NCI-H1105 (cell line): ENCODE measurements at regions not wholly inside any gene's neighbourhood (a gene's known extent, or its start where the extent isn't known, plus 50 kb on each side); places are given as distances from the start of the nearest gene placed in this dataset.
A peak's percentile ranks its signal among the peaks of the same experiment; 100 is the strongest.
"Not testable (repeated sequence)": the region's sequence is repeated elsewhere in the genome, so short reads cannot be mapped to it uniquely, and the experiment has no call there.

Experiments
- DNase-seq: peaks from one replicate; lab custom pipeline; 2025; lab: John Stamatoyannopoulos, UW

DNA sequence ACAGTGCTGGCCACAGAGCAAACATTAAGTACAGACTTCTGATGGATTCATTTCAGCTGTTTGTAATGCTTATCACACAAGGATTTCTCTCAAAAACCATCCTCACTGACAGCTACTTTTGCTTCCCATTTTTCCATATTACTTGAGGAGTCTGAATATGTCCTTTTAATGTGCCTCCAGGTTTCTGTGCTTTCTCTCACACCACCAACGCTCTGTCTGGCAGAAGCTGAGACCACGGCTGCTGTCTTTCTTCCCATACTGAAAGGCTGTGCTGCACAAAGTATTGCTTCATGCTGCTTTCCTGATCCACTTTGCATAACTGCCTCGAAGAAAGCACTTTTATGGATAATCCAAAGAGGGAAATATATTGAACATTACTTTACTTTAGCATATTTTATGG is 312.1 kb upstream of the ZEB2 start:
- no peak for DNase-seq

DNA sequence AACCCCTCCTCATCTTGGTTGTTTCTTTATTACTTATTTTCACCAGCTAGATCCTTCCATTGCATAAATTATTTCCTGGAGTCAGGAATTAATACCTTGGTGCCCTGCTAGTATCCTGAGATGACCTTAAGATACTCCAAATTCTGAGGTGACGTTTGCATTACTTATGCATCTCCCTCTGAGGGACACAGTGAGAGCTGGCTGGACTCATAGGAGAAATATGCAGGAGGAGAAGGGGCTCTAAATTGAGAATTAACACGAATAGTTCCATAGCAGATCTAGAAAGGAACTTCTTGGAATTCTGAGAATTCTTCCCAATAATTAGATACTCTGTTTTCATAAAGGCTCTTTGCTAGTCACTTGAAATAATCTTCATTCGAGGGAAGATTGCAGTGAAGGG is 310.6 kb upstream of the ZEB2 start:
- DNase-seq: no peak

DNA sequence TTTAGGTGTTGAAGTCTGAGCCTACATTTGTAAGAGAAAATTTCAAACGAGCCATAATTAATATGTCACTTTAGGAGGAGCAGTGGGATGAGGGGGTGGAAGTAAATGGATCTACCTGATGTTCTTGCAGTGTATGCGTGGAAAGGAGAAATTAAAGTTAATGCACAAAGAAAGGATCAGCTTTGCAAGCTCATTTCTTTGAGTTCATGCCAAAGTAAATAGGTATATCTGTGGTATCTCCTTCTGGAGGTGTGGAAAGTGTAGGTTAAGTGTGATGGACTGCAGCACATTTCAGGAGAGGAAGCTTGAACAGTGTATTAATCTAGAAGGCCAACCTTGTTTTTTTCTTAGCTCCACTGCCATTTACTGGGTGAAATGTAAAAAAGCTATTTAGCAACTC is 307.5 kb upstream of the ZEB2 start:
- no peak for DNase-seq

DNA sequence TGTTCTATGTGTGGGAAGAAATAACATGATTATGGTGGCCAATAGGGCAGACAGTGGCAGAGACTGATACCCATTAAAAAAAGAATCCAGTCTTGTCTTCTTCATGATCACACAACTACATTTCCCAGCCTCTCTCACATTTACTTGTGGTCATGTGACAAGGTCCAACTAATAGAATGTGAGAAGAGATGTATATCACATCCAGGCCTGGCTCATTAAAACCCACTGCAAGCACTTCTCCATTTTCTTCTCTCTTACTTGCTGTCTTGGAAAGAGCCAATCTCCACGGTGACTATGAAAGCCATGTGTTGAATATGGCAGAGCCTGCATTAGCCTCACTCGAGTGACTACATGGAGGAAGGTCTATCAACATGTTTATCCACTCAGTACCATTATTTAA is 306.2 kb upstream of the ZEB2 start:
- DNase-seq: no peak

DNA sequence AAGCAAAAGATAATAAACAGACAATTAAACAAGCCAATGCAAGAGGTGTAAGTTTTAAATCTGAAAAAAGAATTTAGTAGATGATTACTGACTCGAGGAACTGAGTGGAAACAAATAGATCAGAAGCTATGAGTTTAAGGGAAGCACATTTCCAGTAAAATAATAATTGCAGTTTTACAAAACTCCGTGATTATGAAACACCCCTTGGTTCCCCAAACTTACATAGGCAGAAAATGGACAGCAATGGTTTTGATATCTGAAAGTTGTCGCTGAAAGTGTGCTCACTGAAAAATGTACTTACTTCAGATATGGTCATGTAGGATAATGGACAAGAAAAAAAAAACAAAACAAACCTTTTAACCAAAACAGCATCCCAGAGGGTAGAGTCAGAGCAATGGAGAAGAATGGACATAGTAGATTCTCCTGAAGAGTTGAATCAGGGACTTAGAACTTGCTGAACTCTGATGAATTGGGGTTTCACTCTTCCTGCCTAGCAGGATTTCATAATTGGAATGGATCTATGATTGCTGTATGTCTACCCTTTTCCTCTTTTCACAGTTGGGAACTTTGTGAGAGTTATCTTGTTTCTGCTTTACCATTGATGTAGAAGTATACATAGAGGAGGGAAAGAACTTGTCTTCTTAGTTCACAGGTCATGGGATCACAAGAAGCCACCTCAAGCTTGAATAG is 305.6 kb upstream of the ZEB2 start:
- DNase-seq: no peak

DNA sequence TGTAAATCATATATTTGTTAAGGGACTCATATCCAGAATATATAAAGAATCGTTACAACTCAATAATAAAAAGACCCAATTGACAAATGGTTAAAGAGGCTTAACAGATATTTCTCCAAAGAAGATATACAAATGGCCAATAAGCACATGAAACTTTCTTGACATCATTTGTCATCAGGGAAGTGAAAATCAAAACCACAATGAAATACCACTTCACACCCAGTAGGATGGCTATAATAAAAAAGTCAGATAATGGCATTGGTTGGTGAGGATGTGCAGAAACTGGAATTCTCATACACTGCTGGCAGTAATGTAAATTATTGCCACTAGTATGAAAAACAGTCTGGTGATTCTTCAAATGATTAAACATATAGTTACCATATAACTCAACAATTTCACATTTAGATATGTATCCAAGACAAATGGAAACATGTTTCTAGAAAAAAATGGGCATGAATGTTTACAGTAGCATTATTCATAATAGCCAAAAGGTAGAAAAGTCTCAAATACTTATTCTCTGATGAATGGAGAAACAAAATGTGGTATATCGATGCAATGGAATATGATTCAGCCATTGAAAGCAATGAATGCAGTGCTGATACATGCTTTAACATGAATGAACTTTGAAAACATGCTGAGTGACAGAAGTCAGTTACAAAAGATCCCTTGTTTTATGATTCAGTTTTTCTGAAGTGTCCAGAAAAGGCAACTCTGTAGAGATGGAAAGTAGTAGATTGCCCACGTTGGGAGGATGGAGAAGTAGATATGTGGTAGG is 304.6 kb upstream of the ZEB2 start:
- no peak for DNase-seq

DNA sequence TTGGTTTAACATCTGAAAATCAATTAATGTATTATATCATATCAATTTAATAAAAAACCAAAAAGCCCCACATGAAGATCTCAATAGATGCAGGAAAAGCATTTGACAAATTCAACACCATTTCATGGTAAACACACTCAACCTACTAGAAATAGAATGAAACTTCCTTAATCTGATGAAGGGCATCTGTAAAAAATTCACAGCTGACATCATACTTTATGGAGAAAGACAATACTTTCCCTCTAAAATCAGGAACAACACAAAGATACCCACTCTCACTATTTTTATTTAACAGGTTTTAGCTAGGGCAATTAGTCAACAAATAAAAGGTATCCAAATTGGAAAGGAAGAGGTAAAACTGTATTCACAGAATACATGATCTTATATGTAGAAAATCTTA is 303.0 kb upstream of the ZEB2 start:
- DNase-seq: no peak

DNA sequence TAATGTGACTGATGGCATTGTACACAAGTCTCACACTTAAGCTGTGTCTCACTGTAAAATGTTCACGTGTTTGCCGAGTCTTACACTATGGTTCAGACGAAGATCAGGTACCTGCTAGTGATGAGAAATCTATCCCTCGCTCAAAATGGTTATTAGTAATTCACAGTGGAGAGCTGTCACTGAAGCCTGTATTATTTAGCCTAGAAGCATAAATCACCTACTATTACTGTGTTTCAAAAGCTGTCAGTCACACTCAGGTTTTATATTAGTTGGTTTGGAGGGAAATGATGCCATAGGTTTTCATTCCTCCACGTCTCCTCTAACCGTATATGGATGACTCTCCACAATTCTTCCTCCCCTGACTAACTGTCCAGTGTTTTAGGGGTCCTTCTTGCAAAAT is 292.4 kb upstream of the ZEB2 start:
- no peak for DNase-seq

DNA sequence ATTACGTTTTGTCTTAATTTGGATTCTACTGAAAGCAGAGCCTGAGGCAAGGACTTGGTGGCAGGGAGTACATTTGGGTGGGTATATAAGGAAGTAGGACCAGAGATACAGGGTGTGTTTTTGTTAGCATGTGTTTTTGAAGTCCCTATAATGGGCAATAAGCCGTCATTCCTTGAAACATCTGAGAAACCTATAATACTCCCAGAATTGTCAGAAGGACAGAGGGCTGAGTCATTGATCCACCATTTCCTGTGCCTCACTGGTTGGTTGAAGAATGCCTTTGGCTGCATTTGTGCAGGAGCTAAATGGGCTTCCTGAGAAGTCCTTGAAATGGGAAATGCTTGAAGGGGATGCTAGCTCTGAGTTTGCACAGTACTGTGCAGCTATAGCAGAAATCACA is 281.8 kb upstream of the ZEB2 start:
- DNase-seq: no peak

DNA sequence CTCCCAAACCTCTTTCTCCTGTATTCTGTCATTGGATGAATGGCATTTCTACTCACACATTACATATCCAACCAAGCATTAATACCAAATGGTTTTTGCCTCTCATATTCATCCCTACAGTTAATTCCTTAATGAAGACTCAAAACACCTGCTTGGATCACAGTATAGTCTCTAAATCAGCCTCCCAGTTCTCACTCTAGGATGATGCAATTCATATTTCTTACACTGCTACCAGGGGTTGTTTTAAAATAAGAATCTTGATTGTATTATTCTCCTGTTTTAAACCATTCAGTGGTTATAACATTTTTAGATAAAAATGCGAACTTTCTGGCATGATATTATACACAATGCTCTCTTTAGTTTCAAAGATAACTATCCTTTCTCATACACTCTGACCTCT is 281.4 kb upstream of the ZEB2 start:
- DNase-seq: no peak

DNA sequence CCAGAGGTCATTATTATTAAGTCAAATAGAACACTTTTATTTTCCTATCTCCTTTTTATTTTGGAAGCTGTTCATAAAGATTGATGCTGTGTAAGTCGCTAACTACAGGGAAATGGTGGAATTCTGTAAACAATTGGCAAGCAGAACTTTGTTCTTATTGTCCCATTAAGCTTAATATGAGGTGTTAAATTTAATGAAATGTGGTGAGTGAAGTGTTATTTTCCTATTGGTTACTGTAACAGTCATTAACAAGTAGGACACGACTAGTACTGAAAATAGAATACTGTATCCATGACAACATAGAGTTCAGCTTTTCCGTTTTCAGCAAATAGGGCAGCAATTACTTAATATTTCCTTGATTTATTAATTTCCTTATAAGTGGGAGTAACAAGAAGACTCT is 279.1 kb upstream of the ZEB2 start:
- DNase-seq: no peak

DNA sequence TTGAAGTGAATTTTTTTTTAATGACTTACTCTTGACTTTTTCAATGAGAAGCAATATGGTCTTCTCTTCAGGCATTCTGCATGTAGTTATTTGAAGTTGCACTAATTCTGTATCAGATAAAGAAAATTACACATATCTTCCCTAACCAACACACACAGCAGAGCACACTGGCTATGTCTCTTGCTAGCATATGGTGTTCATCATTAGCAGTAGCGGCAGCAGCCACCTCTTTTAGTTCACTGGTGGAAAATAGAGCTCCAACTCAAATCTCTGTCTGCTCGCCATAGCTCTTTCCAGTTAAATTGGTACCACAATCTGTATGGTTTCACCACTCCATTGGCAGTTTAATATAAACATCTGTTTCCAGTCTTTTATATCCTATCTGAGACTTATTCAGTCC is 278.1 kb upstream of the ZEB2 start:
- DNase-seq: no peak

DNA sequence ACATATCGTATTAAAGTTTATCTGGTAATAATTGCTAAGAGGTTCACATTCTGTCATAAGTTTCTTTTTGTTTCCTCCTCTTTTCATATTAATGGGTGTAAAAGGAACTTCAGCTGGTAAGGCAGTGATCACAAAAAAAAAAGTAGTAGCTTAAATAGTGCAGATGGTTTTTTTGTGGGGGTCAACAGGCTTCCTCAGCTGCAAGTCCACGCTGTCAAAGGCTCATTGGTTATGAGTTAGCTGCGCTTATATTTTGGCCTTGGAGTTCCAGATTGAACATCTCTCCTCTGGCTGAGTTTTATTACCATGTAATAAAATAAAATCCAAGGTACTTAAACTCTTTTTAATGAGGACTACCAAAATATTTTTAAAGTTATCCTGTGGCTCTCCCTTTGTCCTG is 277.0 kb upstream of the ZEB2 start:
- no peak for DNase-seq

DNA sequence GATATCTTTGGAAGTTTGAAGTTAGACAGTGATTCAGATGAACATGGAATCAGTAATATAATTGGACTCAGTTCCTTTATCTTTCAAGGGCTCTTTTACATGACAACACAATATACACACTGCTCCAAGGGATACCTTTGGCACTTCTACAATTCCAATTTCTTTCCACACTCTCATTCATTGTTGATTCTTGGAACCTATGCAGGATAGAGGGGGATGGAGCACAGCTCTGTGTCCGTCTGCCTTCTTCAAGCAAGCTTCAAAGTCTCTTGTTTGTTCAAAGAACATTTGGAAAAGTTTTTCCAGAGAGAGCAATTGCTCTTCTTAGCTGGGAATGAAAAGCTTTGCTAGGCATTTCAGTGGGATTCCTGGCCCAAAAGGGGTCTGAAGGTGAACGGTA is 276.2 kb upstream of the ZEB2 start:
- no peak for DNase-seq

DNA sequence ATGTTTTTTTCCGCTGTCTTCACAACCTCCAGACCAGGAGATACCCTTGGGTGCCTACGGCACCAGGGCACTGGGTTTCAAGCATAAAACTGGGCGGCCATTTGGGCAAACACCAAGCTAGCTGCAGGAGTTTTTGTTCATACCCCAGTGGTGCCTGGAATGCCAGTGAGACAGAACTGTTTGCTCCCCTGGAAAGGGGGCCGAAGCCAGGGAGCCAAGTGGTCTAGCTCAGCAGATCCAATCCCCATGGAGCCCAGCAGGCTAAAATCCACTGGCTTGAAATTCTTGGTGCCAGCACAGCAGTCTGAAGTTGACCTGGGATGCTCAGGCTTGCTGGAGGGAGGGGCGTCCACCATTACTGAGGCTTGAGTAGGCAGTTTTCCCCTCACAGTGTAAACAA is 265.3 kb upstream of the ZEB2 start:
- DNase-seq: no peak

DNA sequence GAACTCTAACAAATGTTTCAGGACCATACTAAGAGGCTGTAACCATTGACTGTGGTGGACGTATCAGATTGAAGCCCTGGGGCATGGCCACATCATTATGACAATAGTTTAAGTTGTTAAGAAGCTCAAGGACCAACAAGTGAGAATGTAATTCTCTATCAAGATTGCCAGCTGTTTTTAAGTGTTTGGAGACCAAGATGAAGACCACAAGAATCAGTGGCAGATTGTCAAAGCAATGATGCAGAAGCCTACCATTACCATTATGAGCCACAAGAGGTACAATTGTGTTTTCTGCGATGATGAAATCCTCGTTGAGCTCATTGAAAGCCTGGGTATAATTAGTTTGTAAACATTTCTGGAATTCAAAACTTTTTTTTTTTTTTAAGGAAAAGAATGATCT is 261.1 kb upstream of the ZEB2 start:
- peak; percentile 13 for DNase-seq

DNA sequence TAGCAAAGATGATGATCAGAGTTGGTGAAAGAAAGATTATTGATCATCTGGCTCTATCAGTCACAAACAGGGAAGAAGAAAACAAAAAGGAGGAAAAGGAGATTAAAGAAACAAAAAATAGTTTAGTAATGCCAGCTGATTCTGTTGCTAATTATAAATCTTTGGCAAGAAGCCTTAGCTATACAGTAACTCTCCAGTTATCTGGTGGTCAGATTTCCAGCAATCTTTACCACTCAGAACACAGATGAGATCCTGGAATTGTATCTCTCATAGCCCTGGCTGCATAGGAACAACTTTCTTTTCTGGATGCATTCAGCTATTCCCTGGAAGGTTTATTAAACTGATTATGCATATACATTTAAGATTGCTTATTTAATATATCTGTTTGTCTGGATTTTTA is 256.8 kb upstream of the ZEB2 start:
- DNase-seq: no peak

DNA sequence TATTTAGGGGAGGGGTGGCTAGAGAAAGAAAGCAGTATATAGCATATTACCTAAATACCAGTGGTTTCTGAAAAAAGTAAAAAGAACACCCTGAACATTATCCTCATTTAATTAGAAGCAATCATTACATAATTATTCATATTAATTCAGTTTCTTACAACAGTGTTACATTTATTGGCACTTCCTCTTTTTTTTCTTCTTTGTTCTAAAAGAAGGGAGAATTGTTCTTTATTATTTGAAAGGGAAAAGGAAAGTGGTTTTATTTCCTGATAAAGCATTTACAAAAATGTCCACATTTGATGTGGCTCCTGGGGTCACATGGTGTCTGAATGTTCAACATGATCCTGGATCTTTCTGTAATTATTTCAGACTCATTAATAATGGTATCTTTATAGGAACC is 254.9 kb upstream of the ZEB2 start:
- DNase-seq: no peak

DNA sequence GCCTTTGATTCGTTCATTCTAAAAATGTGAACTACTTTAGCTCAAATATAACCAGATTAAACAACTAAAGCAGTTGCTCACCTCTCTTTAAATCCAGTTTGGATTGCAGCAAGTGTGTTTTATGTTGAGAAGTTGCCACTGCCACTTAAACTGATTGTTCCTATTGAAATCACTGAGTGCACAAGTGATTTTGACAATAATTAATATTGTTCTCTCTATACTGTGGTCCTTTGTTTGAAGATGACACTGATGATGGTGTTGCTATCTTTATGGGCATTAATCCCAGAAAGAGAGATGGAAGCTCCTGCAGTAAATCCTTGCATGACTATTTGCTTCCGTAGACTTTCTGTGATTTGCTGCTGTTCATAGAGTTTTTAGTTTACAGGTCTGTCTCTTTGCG is 251.4 kb upstream of the ZEB2 start:
- no peak for DNase-seq

DNA sequence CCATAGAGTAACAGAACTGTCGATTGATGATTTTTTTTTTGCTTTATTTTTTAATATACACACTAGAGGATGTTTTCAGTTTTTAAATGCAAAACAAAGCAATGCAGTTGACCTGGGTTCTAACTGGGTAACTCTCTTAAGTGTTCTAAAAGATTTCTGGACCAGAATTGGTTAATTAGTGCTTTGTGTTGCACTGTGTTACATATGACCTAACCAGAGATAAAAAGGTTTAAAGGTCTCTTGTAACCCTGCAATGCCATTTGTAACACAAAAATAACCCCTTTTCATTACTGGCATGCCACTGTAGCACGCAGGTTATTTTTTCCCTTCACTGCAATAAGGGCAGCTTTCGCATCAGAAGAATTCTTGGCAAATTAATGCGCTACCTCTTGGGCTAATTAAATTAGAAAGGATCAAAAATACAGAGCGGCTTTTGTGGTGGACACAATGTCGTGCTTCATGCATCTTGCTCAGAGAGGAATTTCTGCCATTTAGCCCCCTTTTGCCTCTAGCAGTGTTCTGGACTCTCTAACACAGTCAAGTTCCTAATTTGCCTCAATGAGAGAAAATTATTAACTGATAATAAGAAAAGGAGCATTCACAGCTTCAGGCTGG is 250.8 kb upstream of the ZEB2 start:
- DNase-seq: no peak

DNA sequence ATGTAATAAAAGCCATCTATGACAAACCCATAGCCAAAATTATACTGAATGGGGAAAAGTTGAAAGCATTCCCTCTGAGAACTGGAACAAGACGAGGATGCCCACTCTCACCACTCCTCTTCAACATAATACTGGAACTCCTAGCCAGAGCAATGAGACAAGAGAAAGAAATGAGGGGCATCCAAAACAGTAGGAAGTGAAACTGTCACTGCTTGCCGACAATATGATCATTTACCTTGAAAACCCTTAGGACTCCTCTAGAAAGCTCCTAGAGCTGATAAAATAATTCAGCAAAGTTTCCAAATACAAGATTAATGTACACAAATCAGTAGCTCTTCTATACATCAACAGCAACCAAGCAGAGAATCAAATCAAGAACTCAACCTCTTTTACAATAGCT is 241.0 kb upstream of the ZEB2 start:
- not testable (repeated sequence) for DNase-seq

DNA sequence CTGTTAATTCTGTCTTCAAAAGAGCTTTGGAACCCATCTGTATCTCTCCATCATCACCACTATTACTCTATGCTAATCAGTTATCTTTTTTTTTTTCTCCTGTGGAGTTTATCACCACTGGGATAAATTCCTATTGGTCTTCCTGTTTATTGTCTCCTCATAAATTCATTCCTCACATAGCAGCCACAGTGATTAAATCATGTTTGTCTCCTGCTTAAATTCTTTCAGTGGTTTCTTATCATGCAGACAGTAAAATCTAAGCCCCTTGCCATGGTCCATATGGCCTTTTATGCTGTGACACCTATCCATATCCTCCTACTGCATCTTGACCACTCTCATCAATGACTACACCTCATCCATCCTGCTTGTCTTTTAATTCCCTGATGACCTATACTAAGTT is 239.8 kb upstream of the ZEB2 start:
- DNase-seq: no peak

DNA sequence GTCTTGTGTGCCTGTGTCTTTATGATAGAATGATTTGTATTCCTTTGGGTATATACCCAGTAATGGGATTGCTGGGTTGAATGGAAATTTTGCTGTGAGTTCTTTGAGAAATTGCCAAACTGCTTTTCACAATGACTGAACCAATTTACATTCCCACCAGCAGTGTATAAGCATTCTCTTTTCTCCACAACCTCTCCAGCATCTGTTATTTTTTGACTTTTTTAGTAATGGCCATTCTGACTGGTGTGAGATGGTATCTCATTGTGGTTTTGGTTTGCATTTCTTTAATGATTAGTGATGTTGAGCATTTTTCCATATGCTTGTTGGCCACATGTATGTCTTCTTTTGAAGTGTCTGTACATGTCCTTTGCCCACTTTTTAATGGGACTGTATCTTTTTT is 238.3 kb upstream of the ZEB2 start:
- not testable (repeated sequence) for DNase-seq

DNA sequence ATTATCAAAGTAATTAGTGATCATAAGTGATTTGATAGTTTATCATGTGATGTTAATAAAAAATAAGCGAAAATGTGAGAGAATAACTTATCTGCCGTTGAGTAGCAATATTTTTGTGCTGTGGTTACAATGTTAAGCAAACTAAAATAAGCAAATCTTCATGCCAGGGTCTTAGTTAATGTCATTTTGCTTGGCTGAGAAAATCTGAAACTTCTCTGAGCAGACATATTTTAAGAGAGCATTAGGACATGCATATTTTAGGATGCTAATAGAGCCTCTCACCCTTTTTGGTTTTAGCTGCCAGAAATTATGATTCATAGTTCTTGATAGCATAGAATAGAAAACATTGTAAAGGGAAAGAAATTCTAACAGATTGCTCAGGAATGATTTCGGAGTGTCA is 233.5 kb upstream of the ZEB2 start:
- no peak for DNase-seq
